ENCODE measurements at regions not wholly inside any gene's neighbourhood (a gene's known extent, or its start where the extent isn't known, plus 50 kb on each side); places are given as distances from the start of the nearest gene placed in this dataset.

DNA sequence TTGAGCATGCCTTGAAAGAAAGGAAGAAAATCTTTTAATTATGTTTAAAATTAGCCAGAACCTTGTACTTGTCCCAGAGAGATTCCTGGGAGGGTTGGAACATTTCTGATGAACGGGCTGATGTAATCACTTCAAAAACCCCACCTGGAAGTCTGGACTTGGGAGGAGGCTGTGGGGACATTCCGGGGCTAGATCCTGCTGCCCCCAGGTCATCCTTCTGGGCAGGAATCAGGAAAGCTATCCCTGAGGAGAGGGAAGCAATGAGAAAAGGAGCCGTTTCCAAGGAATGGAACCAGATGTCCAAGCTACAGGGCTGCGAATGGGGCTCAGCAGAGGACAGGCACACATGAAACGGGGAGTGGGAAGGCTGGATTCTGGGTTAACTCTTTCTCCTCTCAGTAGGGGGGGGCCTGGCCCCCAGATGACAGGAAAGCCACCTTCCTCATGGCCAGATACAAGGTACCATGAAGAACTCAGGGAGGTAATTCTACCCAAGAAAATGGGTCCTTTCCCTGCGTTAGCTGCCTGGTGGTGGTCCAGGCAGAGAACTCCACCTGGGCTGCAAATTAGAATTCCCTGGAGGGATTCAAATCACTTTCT, 280.1 kb downstream of the TCF7L2 start:
- CTCF ChIA-PET, result no interaction called here
- TF ChIP-seq ELF1 (IDR thresholded peaks at IDR 0.05), result no peak
- TF ChIP-seq NFIC (IDR thresholded peaks at IDR 0.05; ENCODE audit: borderline replicate concordance), result no peak
- TF ChIP-seq, protein P1, sequence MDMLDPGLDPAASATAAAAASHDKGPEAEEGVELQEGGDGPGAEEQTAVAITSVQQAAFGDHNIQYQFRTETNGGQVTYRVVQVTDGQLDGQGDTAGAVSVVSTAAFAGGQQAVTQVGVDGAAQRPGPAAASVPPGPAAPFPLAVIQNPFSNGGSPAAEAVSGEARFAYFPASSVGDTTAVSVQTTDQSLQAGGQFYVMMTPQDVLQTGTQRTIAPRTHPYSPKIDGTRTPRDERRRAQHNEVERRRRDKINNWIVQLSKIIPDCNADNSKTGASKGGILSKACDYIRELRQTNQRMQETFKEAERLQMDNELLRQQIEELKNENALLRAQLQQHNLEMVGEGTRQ (IDR thresholded peaks at IDR 0.05; ENCODE audit: borderline replicate concordance, low read depth, low read length), result no peak
- no peak for TF ChIP-seq POLR2AphosphoS5 (IDR thresholded peaks at IDR 0.05; ENCODE audit: low read depth, low read length)
- Histone ChIP-seq H3K27ac (ENCODE audit: low read depth in 2 of 2, low read length in 1 of 2) (no peak overlapping the region), H2AFZ (ENCODE audit: low read depth) (no peak overlapping the region), H3K9ac (no peak overlapping the region), H3K79me2 (ENCODE audit: insufficient read depth) (no peaks in the 10 kb centered on the region), H3K4me2 (no peak overlapping the region), H3F3A (replicated peaks; ENCODE audit: insufficient read depth) (no peaks in the 10 kb centered on the region), H3K36me3 (replicated peaks in 1 of 2; ENCODE audit: control insufficient read depth in 1 of 2, insufficient read depth in 2 of 2, low read length in 1 of 2) (no peaks in the 10 kb centered on the region), H4K20me1 (ENCODE audit: insufficient read depth) (no peaks in the 10 kb centered on the region), H3K9me2 (no peaks in the 10 kb centered on the region), H3K27me3 (ENCODE audit: insufficient read depth) (no peaks in the 10 kb centered on the region), H3K9me3 (no peaks in the 10 kb centered on the region), H3K4me1 (ENCODE audit: control insufficient read depth in 1 of 2, insufficient read depth in 2 of 2, low read depth in 1 of 2, low read length in 1 of 2) (no peaks in the 10 kb centered on the region; a peak in 1 of 4 replicates), H3K4me3 (ENCODE audit: low read depth in 2 of 2, low read length in 1 of 2) (no peak overlapping the region)
- POLR2A ChIA-PET, result no interaction called here
- 49% methylated on average over 6 of the region's 6 CpGs for WGBS (ENCODE audit: low lambda C conversion rate)
- DNase-seq, result no peak

DNA sequence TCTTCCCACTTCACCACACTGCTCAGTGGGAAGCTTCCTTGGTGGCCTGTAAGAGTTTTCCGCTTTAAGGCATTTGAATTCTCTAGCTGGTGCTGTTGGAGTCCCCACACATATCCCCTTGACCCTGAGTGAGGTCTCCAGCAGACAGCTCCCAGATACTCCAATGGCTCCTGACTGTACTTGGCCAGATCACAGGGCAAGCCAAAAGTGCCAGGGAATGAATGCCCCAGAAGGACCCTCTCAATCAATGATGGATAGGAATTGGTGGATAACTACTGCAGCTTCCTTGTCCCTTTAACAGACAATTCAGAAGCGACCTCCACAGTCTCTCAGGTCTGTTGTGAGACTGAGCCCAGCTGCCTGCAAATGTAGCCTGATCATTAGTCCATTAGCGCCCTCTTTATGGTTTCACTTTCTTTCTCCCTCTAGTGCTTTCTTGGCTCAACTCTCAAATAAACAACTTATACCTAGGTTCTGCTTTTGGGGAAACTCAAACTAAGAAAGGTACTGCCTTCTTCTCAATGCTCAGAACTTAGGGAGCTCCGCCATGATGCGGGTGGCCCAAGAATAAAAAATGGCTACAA, 283.0 kb downstream of the TCF7L2 start:
- Histone ChIP-seq H3K9me3 (no peaks in the 10 kb centered on the region), H4K20me1 (ENCODE audit: insufficient read depth) (no peaks in the 10 kb centered on the region), H2AFZ (ENCODE audit: low read depth) (no peak overlapping the region), H3K9ac (no peak overlapping the region), H3K4me2 (no peak overlapping the region), H3K27ac (ENCODE audit: low read depth in 2 of 2, low read length in 1 of 2) (no peak overlapping the region), H3K9me2 (no peaks in the 10 kb centered on the region), H3K4me3 (ENCODE audit: low read depth in 2 of 2, low read length in 1 of 2) (no peak overlapping the region), H3K79me2 (ENCODE audit: insufficient read depth) (no peaks in the 10 kb centered on the region), H3K36me3 (replicated peaks in 1 of 2; ENCODE audit: control insufficient read depth in 1 of 2, insufficient read depth in 2 of 2, low read length in 1 of 2) (no peaks in the 10 kb centered on the region), H3K4me1 (ENCODE audit: control insufficient read depth in 1 of 2, insufficient read depth in 2 of 2, low read depth in 1 of 2, low read length in 1 of 2) (no peaks in the 10 kb centered on the region; a peak in 1 of 4 replicates), H3K27me3 (ENCODE audit: insufficient read depth) (no peaks in the 10 kb centered on the region), H3F3A (replicated peaks; ENCODE audit: insufficient read depth) (no peaks in the 10 kb centered on the region)
- ChIA-PET POLR2A (interaction anchor here (0.8 kb wide), 1 partner anchor 19 kb away, joined by 3 read pairs; no protein-coding TSS in a partner anchor), CTCF (no interaction called here)
- DNase-seq, result no peak
- 76% methylated on average over 5 of the region's 5 CpGs for WGBS (ENCODE audit: low lambda C conversion rate)
- TF ChIP-seq FOXM1 (IDR thresholded peaks at IDR 0.05; ENCODE audit: low read depth) (no peak), JUND (IDR thresholded peaks at IDR 0.05) (no peak), MEF2A (IDR thresholded peaks at IDR 0.05; ENCODE audit: borderline replicate concordance, low read depth) (no peak), EZH2phosphoT487 (IDR thresholded peaks at IDR 0.05; ENCODE audit: borderline replicate concordance, low read depth) (no peak), FOSL2 (IDR thresholded peaks at IDR 0.05; ENCODE audit: borderline replicate concordance, low read depth) (no peak), RXRA (IDR thresholded peaks at IDR 0.05; ENCODE audit: borderline replicate concordance, low read depth) (no peak), TAF1 (IDR thresholded peaks at IDR 0.05; ENCODE audit: borderline replicate concordance, low read depth, low read length) (no peak), NRF1 (IDR thresholded peaks at IDR 0.05; ENCODE audit: low read depth, low read length) (no peak), RCOR1 (IDR thresholded peaks at IDR 0.05; ENCODE audit: low read length) (no peak), SIN3A (IDR thresholded peaks at IDR 0.05; ENCODE audit: borderline replicate concordance, low read depth, low read length) (no peak), ELF1 (IDR thresholded peaks at IDR 0.05) (no peak), GATA2 (CRISPR knock-in tag; IDR thresholded peaks at IDR 0.05) (no peak), POLR2AphosphoS5 (IDR thresholded peaks at IDR 0.05; ENCODE audit: low read depth, low read length) (no peak)
- TF ChIP-seq, protein P2, sequence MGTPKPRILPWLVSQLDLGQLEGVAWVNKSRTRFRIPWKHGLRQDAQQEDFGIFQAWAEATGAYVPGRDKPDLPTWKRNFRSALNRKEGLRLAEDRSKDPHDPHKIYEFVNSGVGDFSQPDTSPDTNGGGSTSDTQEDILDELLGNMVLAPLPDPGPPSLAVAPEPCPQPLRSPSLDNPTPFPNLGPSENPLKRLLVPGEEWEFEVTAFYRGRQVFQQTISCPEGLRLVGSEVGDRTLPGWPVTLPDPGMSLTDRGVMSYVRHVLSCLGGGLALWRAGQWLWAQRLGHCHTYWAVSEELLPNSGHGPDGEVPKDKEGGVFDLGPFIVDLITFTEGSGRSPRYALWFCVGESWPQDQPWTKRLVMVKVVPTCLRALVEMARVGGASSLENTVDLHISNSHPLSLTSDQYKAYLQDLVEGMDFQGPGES (IDR thresholded peaks at IDR 0.05; ENCODE audit: low read depth, low read length), result no peak
- TF ChIP-seq, protein P3, sequence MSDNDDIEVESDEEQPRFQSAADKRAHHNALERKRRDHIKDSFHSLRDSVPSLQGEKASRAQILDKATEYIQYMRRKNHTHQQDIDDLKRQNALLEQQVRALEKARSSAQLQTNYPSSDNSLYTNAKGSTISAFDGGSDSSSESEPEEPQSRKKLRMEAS (IDR thresholded peaks at IDR 0.05; ENCODE audit: low read depth), result no peak
- TF ChIP-seq, protein P4, sequence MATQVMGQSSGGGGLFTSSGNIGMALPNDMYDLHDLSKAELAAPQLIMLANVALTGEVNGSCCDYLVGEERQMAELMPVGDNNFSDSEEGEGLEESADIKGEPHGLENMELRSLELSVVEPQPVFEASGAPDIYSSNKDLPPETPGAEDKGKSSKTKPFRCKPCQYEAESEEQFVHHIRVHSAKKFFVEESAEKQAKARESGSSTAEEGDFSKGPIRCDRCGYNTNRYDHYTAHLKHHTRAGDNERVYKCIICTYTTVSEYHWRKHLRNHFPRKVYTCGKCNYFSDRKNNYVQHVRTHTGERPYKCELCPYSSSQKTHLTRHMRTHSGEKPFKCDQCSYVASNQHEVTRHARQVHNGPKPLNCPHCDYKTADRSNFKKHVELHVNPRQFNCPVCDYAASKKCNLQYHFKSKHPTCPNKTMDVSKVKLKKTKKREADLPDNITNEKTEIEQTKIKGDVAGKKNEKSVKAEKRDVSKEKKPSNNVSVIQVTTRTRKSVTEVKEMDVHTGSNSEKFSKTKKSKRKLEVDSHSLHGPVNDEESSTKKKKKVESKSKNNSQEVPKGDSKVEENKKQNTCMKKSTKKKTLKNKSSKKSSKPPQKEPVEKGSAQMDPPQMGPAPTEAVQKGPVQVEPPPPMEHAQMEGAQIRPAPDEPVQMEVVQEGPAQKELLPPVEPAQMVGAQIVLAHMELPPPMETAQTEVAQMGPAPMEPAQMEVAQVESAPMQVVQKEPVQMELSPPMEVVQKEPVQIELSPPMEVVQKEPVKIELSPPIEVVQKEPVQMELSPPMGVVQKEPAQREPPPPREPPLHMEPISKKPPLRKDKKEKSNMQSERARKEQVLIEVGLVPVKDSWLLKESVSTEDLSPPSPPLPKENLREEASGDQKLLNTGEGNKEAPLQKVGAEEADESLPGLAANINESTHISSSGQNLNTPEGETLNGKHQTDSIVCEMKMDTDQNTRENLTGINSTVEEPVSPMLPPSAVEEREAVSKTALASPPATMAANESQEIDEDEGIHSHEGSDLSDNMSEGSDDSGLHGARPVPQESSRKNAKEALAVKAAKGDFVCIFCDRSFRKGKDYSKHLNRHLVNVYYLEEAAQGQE (IDR thresholded peaks at IDR 0.05; ENCODE audit: low read depth, low read length), result no peak
- TF ChIP-seq, protein P5, sequence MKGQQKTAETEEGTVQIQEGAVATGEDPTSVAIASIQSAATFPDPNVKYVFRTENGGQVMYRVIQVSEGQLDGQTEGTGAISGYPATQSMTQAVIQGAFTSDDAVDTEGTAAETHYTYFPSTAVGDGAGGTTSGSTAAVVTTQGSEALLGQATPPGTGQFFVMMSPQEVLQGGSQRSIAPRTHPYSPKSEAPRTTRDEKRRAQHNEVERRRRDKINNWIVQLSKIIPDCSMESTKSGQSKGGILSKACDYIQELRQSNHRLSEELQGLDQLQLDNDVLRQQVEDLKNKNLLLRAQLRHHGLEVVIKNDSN (IDR thresholded peaks at IDR 0.05; ENCODE audit: borderline replicate concordance, low read depth), result no peak
